K562 (cell line): ENCODE measurements at regions not wholly inside any gene's neighbourhood (a gene's known extent, or its start where the extent isn't known, plus 50 kb on each side); places are given as distances from the start of the nearest gene placed in this dataset.

Experiments
- ATAC-seq: fragments of 200-7000 bp; cut with Tn5 transposase; 3 replicates; pipeline ENCODE4 v1.9.1; 2020; ENCODE audit warnings: moderate library complexity
- BruUV-seq: library from RNA; stranded (reverse); fragments of 400-500 nt; replicated peaks from 2 replicates; lab custom pipeline; 2021; lab: Mats Ljungman, UMichigan
- CTCF ChIA-PET: fragments of 300-600 bp; formaldehyde crosslinking; extraction: SDS; loops from one replicate; lab custom pipeline; 2021; ENCODE audit warnings: low intra/inter-chr PET ratio; lab: Yijun Ruan, JAX
- POLR2A ChIA-PET: fragments of 300-600, 350-650 bp; sonication (Branson Sonifier 250); formaldehyde crosslinking; extraction: SDS; loops from one replicate; lab custom pipeline; 2021; ENCODE audit warnings: antibody characterized with exemption, inconsistent platforms; lab: Yijun Ruan, JAX
- DNase-seq, 4 experiments: peaks; one replicate each; pipeline versions ENCODE4 v3.0.0 to v3.0.0-alpha.2; 2011 to 2018; ENCODE audit warnings: low spot score in 3 of 4, mixed read lengths in 3 of 4; ENCODE audit errors: extremely low read depth in 1 of 4
- FAIRE-seq: peaks from 2 replicates; lab custom pipeline; 2011; peaks lifted over from hg19 to GRCh38; lab: Jason Lieb, UNC
- H2AFZ ChIP-seq: 2 replicates; pipeline ENCODE4 v1.6.0; 2011; ENCODE audit warnings: low read depth, low read length, control low read depth, inconsistent platforms
- H3K27ac ChIP-seq: fragments of 200-600 bp; 3 replicates; pipeline ENCODE4 v1.8.0; 2011; ENCODE audit warnings: low read depth, mild to moderate bottlenecking, control low read depth, inconsistent platforms, low read length, moderate library complexity, mixed read lengths; ENCODE audit errors: extremely low read depth
- H3K27me3 ChIP-seq, 2 experiments: fragments of 300-600 bp in 1 of 2; 2 replicates in 1 of 2; 3 replicates in 1 of 2; pipeline versions ENCODE4 v1.6.0 to v1.8.0; 2011; ENCODE audit warnings: inconsistent platforms in 2 of 2, low read length in 2 of 2, mild to moderate bottlenecking in 1 of 2, mixed read lengths in 1 of 2, moderate library complexity in 1 of 2; ENCODE audit not compliant: control insufficient read depth in 2 of 2, insufficient read depth in 2 of 2
- H3K36me3 ChIP-seq: fragments of 300-600 bp; 3 replicates; pipeline ENCODE4 v1.8.0; 2011; ENCODE audit warnings: mild to moderate bottlenecking, low read length, inconsistent platforms; ENCODE audit not compliant: control insufficient read depth, insufficient read depth
- H3K4me1 ChIP-seq, 2 experiments: fragments of 200-600 bp in 1 of 2; replicated peaks in 1 of 2; 2 replicates in 1 of 2; 3 replicates in 1 of 2; pipeline versions ENCODE4 v1.5.1 to v1.8.0; 2011; ENCODE audit warnings: inconsistent platforms in 2 of 2, low read length in 2 of 2, mild to moderate bottlenecking in 1 of 2, mixed read lengths in 1 of 2, moderate library complexity in 1 of 2; ENCODE audit not compliant: control insufficient read depth in 2 of 2, insufficient read depth in 2 of 2
- H3K4me2 ChIP-seq: 2 replicates; pipeline ENCODE4 v1.6.1; 2011; ENCODE audit warnings: low read length, control low read depth, inconsistent platforms, mixed read lengths; ENCODE audit not compliant: insufficient read depth
- H3K4me3 ChIP-seq: fragments of 200-600 bp; sonication (generic), shearing (Covaris generic); 2 replicates; pipeline ENCODE4 v1.5.1; 2016; ENCODE audit warnings: control low read depth, inconsistent platforms
- H3K79me2 ChIP-seq: fragments of 200-600 bp; 3 replicates; pipeline ENCODE4 v1.8.0; 2011; ENCODE audit warnings: low read length, inconsistent platforms; ENCODE audit not compliant: control insufficient read depth, insufficient read depth
- H3K9ac ChIP-seq, 2 experiments: 2 replicates each; pipeline versions ENCODE4 v1.6.0 to v1.6.1; 2011; ENCODE audit warnings: low read depth in 2 of 2, low read length in 2 of 2, control low read depth in 1 of 2, inconsistent platforms in 1 of 2, mild to moderate bottlenecking in 1 of 2, mixed read lengths in 1 of 2; ENCODE audit not compliant: insufficient read depth in 1 of 2
- H3K9me1 ChIP-seq: one replicate; pipeline ENCODE4 v1.6.0; 2011; ENCODE audit warnings: inconsistent platforms, mild to moderate bottlenecking, low read length, moderate library complexity; ENCODE audit not compliant: control insufficient read depth, insufficient read depth
- H3K9me3 ChIP-seq: replicated peaks from 2 replicates; pipeline ENCODE4 v1.5.1; 2011; ENCODE audit warnings: low read depth, low read length, inconsistent platforms; ENCODE audit not compliant: control insufficient read depth, insufficient read depth
- H4K20me1 ChIP-seq: replicated peaks from 2 replicates; pipeline ENCODE4 v1.6.1; 2011; ENCODE audit warnings: low read length, inconsistent platforms, mixed read lengths; ENCODE audit not compliant: control insufficient read depth, insufficient read depth
- BRF1 ChIP-seq: IDR thresholded peaks from 3 replicates; pipeline ENCODE4 v1.6.1; 2011; ENCODE audit warnings: borderline replicate concordance, mild to moderate bottlenecking; ENCODE audit not compliant: insufficient read length; ENCODE audit errors: extremely low read depth
- GATAD2B ChIP-seq: fragments of 450-650 bp; IDR thresholded peaks from 2 replicates; pipeline ENCODE4 v1.6.1; 2017; ENCODE audit warnings: mild to moderate bottlenecking, borderline replicate concordance
- HNRNPUL1 ChIP-seq: fragments of 200-400 bp; formaldehyde crosslinking; IDR thresholded peaks from 2 replicates; pipeline ENCODE4 v1.6.1; 2017; ENCODE audit warnings: low read length
- MED1 ChIP-seq: sonication (generic); formaldehyde crosslinking; IDR thresholded peaks from 2 replicates; pipeline ENCODE4 v1.8.1; 2023; ENCODE audit warnings: missing genetic modification reagents, borderline replicate concordance
- MTA1 ChIP-seq: fragments of 450-650 bp; IDR thresholded peaks from 2 replicates; pipeline ENCODE4 v1.6.1; 2017; ENCODE audit warnings: borderline replicate concordance
- MTF1 ChIP-seq: fragments of 250-450 bp; sonication (Bioruptor Pico); IDR thresholded peaks from 2 replicates; pipeline ENCODE4 v1.9.0; 2021; ENCODE audit warnings: moderate library complexity, mild to moderate bottlenecking, inconsistent platforms, borderline replicate concordance
- PHB ChIP-seq: fragments of 250-450 bp; sonication (Bioruptor Pico); IDR thresholded peaks from 2 replicates; pipeline ENCODE4 v1.5.0; 2021
- RREB1 ChIP-seq: fragments of 250-450 bp; sonication (Bioruptor Pico); IDR thresholded peaks from 2 replicates; pipeline ENCODE4 v1.4.0; 2020
- SMAD4 ChIP-seq: fragments of 250-450 bp; sonication (Bioruptor Pico); conservative IDR thresholded peaks from 2 replicates; pipeline ENCODE4 v1.8.0; 2021; ENCODE audit warnings: inconsistent platforms, mild to moderate bottlenecking, moderate library complexity
- XRCC3 ChIP-seq: fragments of 450-650 bp; IDR thresholded peaks from 2 replicates; pipeline ENCODE4 v1.6.1; 2017; ENCODE audit warnings: mild to moderate bottlenecking, moderate library complexity
- ZNF12 ChIP-seq: sonication (generic); formaldehyde crosslinking; IDR thresholded peaks from 2 replicates; pipeline ENCODE4 v1.4.0; 2020; ENCODE audit warnings: mild to moderate bottlenecking, missing genetic modification reagents
- ZNF76 ChIP-seq: fragments of 250-450 bp; sonication (Bioruptor Pico); IDR thresholded peaks from 2 replicates; pipeline ENCODE4 v1.4.0; 2020; ENCODE audit warnings: mild to moderate bottlenecking, moderate library complexity, borderline replicate concordance
- ZSCAN32 ChIP-seq: fragments of 450-650 bp; formaldehyde crosslinking; IDR thresholded peaks from 2 replicates; pipeline ENCODE4 v1.4.0; 2020; ENCODE audit warnings: mild to moderate bottlenecking, moderate library complexity
- WGBS: fragments of 100-300 bp; shearing (Covaris generic); methylation state at CpG from one replicate; pipeline ENCODE4 v1.1.6; 2016; ENCODE audit warnings: low coverage, mixed read lengths; ENCODE audit not compliant: insufficient coverage; ENCODE audit errors: missing lambda C conversion rate; 5-methylcytosine and 5-hydroxymethylcytosine counted together
- in situ Hi-C: fragments of 300-500 bp; cut with MboI; formaldehyde crosslinking; loops from 4 replicates; pipeline ENCODE4 v1.15.0; 2018; ENCODE audit warnings: inconsistent platforms, mixed read lengths
- intact Hi-C: fragments of 100-400 bp; cut with micrococcal nuclease; formaldehyde crosslinking; loops from 2 replicates; pipeline ENCODE4 v1.14.2; 2022
- TF ChIP-seq, protein P1 (sequence below): fragments of 250-450 bp; sonication (Bioruptor Pico); IDR thresholded peaks from 2 replicates; pipeline ENCODE4 v1.4.0; 2020; ENCODE audit warnings: mild to moderate bottlenecking

GRCh38 chr1:60863131-60863530 lies 219.2 kb upstream of the NFIA start (continued):
- TF ChIP-seq XRCC3: no peak
- TF ChIP-seq MTF1 (CRISPR knock-in tag): no peak
- TF ChIP-seq, protein P1, sequence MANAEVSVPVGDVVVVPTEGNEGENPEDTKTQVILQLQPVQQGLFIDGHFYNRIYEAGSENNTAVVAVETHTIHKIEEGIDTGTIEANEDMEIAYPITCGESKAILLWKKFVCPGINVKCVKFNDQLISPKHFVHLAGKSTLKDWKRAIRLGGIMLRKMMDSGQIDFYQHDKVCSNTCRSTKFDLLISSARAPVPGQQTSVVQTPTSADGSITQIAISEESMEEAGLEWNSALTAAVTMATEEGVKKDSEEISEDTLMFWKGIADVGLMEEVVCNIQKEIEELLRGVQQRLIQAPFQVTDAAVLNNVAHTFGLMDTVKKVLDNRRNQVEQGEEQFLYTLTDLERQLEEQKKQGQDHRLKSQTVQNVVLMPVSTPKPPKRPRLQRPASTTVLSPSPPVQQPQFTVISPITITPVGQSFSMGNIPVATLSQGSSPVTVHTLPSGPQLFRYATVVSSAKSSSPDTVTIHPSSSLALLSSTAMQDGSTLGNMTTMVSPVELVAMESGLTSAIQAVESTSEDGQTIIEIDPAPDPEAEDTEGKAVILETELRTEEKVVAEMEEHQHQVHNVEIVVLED (CRISPR knock-in tag): no peak
- TF ChIP-seq SMAD4 (CRISPR knock-in tag): no peak
- no peak for TF ChIP-seq MED1 (CRISPR knock-in tag)
- TF ChIP-seq BRF1: no peak
- no peak for TF ChIP-seq ZSCAN32 (CRISPR knock-in tag)
- TF ChIP-seq, all 486 proteins: peak for 0

GRCh38 chr1:60861961-60862567 lies 220.3 kb upstream of the NFIA start:
- BruUV-seq: no TSS peak
- ChIA-PET POLR2A (no interaction called here), CTCF (no interaction called here)
- Histone ChIP-seq H3K4me2 (no peak overlapping the region), H3K27ac (no peak overlapping the region), H3K9me3 (no peaks in the 10 kb centered on the region), H3K27me3 (peaks cover 9 to 10% of the 10 kb centered on the region in 2 experiments), H3K9me1 (no peaks in the 10 kb centered on the region), H3K36me3 (no peaks in the 10 kb centered on the region), H3K4me3 (no peak overlapping the region), H2AFZ (no peak overlapping the region), H3K4me1 (no peaks in the 10 kb centered on the region), H3K9ac (no peak overlapping the region), H4K20me1 (no peaks in the 10 kb centered on the region), H3K79me2 (no peaks in the 10 kb centered on the region)
- FAIRE-seq (no peak), ATAC-seq (no peak), DNase-seq (no peak)
- intact Hi-C loops: no loop called here
- 38% methylated on average over 5 of the region's 5 CpGs for WGBS
- in situ Hi-C loops: no loop called here
- no peak for TF ChIP-seq ZNF12 (CRISPR knock-in tag)
- no peak for TF ChIP-seq PHB (CRISPR knock-in tag)
- no peak for TF ChIP-seq RREB1 (CRISPR knock-in tag)
- no peak for TF ChIP-seq ZNF76
- TF ChIP-seq MTA1: no peak
- no peak for TF ChIP-seq GATAD2B
- TF ChIP-seq HNRNPUL1: no peak
